Natural killer cell treated with Interleukin-12 subunit alpha and Interleukin-12 subunit beta and Interleukin-15 and Interleukin-18, amount 100 ng/mL, for 72 hours (primary cell): ENCODE measurements at regions not wholly inside any gene's neighbourhood (a gene's known extent, or its start where the extent isn't known, plus 50 kb on each side); places are given as distances from the start of the nearest gene placed in this dataset.

Experiments
- ATAC-seq, 2 donors: fragments of 150-1000 bp; cut with Tn5 transposase in 1 of 2; sonication (Bioruptor Pico), chemical (Tn5 transposase) in 1 of 2; 2 replicates each; pipeline ENCODE4 v1.10.0; 2021
- DNase-seq: peaks from one replicate; pipeline ENCODE4 v3.0.0; 2022; ENCODE audit warnings: low spot score
- H3K27ac Mint-ChIP-seq, 2 donors: 1 replicate in 1 of 2; 2 replicates in 1 of 2; pipeline ENCODE4 v1.8.0; 2022; ENCODE audit warnings: mixed read lengths in 2 of 2, mild to moderate bottlenecking in 1 of 2, moderate library complexity in 1 of 2
- H3K27me3 Mint-ChIP-seq, 2 donors: 1 replicate in 1 of 2; 2 replicates in 1 of 2; pipeline ENCODE4 v1.8.0; 2022; ENCODE audit warnings: mixed read lengths in 2 of 2
- H3K36me3 Mint-ChIP-seq: one replicate; pipeline ENCODE4 v1.8.0; 2022; ENCODE audit warnings: mixed read lengths
- H3K4me1 Mint-ChIP-seq, 2 donors: 1 replicate in 1 of 2; 2 replicates in 1 of 2; pipeline ENCODE4 v1.8.0; 2022; ENCODE audit warnings: low read depth in 2 of 2, mixed read lengths in 2 of 2, mild to moderate bottlenecking in 1 of 2
- H3K4me3 Mint-ChIP-seq: one replicate; pipeline ENCODE4 v1.8.0; 2022; ENCODE audit warnings: mixed read lengths
- H3K9me3 Mint-ChIP-seq: 2 replicates; pipeline ENCODE4 v1.8.0; 2022; ENCODE audit warnings: mixed read lengths

DNA sequence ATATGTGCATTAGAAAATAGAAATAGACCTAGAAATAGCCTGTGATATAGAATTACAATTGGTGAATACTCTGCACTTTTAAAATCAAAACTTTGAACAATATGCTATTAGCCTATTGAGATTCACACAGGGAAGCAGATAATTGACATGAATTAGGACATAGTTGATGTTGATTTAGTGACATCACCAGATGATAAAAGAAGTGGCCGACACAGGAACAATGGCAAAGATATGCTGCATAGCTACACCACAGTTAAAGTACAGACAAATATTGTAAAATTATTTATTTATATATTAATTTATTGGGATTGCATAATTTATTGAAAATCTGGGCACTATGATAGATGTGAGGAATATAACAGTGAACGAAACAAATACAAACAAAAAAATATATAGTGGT lies 261.5 kb upstream of the CCNH start:
- H3K27ac Mint-ChIP-seq = no peak overlapping the region
- DNase-seq (no peak), ATAC-seq (no peak)
- peaks cover 7% of the 10 kb centered on the region for H3K9me3 Mint-ChIP-seq
- H3K4me1 Mint-ChIP-seq = no peaks in the 10 kb centered on the region
- no peaks in the 10 kb centered on the region for H3K27me3 Mint-ChIP-seq
- H3K36me3 Mint-ChIP-seq = no peaks in the 10 kb centered on the region
- H3K4me3 Mint-ChIP-seq = no peak overlapping the region

DNA sequence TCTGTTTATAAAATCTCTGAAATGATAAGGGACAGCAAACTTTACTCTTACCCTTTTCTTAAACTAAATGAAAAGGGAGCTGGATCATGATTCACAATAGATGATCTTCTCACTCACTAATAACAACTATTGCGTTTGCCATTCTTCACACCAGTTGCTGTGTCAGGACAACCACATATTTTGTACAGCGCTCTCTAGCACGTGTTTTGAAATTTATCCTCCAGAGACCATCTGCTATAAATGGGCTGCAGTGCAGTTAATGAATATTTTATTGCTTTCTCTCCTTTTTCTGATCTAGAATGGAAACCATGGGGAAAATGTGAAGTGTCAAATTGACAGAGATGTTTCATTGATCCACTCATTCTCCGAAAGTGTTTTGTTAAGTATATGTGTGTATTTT lies 258.4 kb upstream of the CCNH start:
- no peak overlapping the region for H3K27ac Mint-ChIP-seq
- no peak overlapping the region for H3K4me3 Mint-ChIP-seq
- H3K9me3 Mint-ChIP-seq = peaks cover 7% of the 10 kb centered on the region
- H3K36me3 Mint-ChIP-seq = no peaks in the 10 kb centered on the region
- ATAC-seq (no peak), DNase-seq (no peak)
- H3K27me3 Mint-ChIP-seq = no peaks in the 10 kb centered on the region
- no peaks in the 10 kb centered on the region for H3K4me1 Mint-ChIP-seq

GRCh38 chr5:87665166-87665565 lies 252.4 kb upstream of the CCNH start:
- Mint-ChIP-seq H3K27me3 (no peaks in the 10 kb centered on the region), H3K36me3 (no peaks in the 10 kb centered on the region), H3K9me3 (no peaks in the 10 kb centered on the region), H3K27ac (no peak overlapping the region), H3K4me1 (no peaks in the 10 kb centered on the region), H3K4me3 (no peak overlapping the region)
- DNase-seq = no peak
- ATAC-seq = no peak

DNA sequence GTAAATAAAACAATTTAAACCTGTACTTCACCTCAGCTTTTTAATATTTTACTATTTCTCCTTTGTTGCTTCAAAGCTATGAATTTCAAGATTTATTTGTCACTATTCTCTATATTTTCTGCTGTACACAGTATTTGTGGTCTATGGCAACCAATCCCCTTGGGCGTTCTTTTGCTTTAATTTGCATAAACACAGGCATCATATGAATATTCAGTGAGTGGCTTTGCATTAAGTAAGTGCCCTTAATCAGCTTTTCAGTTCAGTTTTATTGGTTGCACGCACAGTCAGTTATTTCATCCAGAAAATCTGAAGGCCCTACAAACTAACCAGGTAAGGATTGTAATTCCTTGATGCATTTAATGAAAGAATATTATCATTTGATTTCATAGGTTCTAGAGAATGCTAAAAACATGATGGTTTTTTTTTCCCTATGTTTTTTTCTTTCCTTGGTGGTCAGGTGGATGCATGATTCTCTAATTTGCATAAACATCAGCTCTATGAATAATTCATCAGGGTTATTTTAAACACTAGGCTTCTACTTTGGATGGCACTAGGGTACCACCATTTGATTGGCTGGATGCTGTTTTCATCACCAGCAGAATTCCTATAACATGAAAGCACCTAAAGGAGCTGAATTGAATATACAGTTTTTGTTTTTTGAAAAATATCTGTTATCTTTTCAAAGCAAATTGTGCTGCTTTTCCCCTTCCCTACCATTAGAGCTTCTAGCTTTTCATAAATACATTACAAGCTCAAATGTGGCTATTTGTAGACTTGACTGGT lies 249.2 kb upstream of the CCNH start:
- no peak overlapping the region for H3K4me3 Mint-ChIP-seq
- H3K27me3 Mint-ChIP-seq = no peaks in the 10 kb centered on the region
- ATAC-seq = no peak
- H3K36me3 Mint-ChIP-seq = no peaks in the 10 kb centered on the region
- no peak for DNase-seq
- H3K27ac Mint-ChIP-seq = no peak overlapping the region
- no peaks in the 10 kb centered on the region for H3K4me1 Mint-ChIP-seq
- H3K9me3 Mint-ChIP-seq = no peaks in the 10 kb centered on the region

DNA sequence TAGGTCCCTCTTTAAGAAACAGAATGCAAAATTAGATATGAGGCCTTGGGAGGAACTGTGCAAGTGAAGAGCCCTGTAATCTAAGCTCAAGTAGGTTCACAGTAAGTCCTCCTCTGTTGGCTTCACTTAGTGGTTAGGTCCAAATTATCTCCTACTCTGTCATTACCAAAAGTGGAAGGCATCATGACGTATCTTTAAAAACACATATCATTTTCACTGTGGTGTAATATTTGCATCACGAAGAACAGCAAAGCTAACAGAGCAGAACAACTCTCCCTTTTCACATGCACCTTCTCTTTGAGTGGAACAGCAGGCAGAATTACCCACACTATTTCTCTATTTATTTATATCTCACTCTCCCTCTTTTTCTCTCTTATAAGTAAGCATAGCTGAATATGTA lies 240.5 kb upstream of the CCNH start:
- Mint-ChIP-seq H3K4me1 (no peaks in the 10 kb centered on the region), H3K27me3 (no peaks in the 10 kb centered on the region), H3K4me3 (no peak overlapping the region), H3K36me3 (no peaks in the 10 kb centered on the region), H3K27ac (no peak overlapping the region), H3K9me3 (no peaks in the 10 kb centered on the region)
- DNase-seq = no peak
- no peak for ATAC-seq

DNA sequence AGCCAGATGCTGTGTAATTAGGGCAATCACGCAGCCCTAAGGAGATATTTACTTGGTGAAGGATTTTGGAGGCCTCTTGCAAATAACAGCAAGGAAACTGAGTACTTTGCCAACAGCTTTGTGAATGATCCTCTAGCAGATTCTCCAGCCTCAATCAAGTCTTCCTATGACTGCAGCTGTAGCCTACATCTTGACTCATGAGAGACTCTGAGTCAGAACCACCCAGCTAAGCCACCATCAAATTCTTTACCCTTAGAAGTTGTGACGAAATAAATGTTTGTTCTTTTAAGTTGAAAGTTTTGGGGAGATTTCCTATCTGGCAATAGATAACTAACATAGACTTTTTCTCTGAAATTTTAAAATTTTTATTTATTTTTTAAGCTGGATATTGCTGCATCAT lies 237.6 kb upstream of the CCNH start:
- Mint-ChIP-seq H3K9me3 (no peaks in the 10 kb centered on the region), H3K4me1 (no peaks in the 10 kb centered on the region), H3K27ac (no peak overlapping the region), H3K27me3 (no peaks in the 10 kb centered on the region), H3K36me3 (no peaks in the 10 kb centered on the region), H3K4me3 (no peak overlapping the region)
- ATAC-seq = no peak
- no peak for DNase-seq

DNA sequence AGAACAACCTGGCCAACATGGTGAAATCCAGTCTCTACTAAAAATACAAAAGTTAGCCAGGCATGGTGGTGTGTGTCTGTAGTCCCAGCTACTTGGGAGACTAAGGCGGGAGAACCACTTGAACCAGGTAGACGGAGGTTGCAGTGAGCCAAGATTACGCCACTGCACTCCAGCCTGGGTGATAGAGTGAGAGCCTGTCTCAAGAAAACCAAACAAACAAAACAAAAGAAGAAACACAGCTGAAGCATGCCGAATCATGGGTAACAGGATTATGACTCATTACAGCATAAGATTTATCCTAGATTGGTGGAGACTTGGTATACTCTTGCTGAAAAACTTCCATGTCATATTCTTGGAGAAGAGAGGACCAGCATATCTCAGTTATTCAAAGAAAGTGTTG lies 236.7 kb upstream of the CCNH start:
- Mint-ChIP-seq H3K27ac (no peak overlapping the region), H3K4me1 (no peaks in the 10 kb centered on the region), H3K4me3 (no peak overlapping the region), H3K27me3 (no peaks in the 10 kb centered on the region), H3K9me3 (no peaks in the 10 kb centered on the region), H3K36me3 (no peaks in the 10 kb centered on the region)
- DNase-seq (no peak), ATAC-seq (no peak)

- DNase-seq (no peak), ATAC-seq (no peak)
- no peak overlapping the region for H3K4me3 Mint-ChIP-seq
- H3K4me1 Mint-ChIP-seq = no peaks in the 10 kb centered on the region
- H3K27me3 Mint-ChIP-seq = no peaks in the 10 kb centered on the region
- no peak overlapping the region for H3K27ac Mint-ChIP-seq
- peaks cover 3% of the 10 kb centered on the region for H3K9me3 Mint-ChIP-seq
- no peaks in the 10 kb centered on the region for H3K36me3 Mint-ChIP-seq
Measured at GRCh38 chr5:87645224-87645623, 232.5 kb upstream of the CCNH start.

- no peaks in the 10 kb centered on the region for H3K36me3 Mint-ChIP-seq
- ATAC-seq = no peak
- no peaks in the 10 kb centered on the region for H3K27me3 Mint-ChIP-seq
- peaks cover 3% of the 10 kb centered on the region for H3K9me3 Mint-ChIP-seq
- no peak for DNase-seq
- no peaks in the 10 kb centered on the region for H3K4me1 Mint-ChIP-seq
- H3K27ac Mint-ChIP-seq = no peak overlapping the region
- no peak overlapping the region for H3K4me3 Mint-ChIP-seq
Measured at GRCh38 chr5:87640902-87641301, 228.2 kb upstream of the CCNH start.

- H3K27me3 Mint-ChIP-seq = no peaks in the 10 kb centered on the region
- DNase-seq = no peak
- no peak overlapping the region for H3K4me3 Mint-ChIP-seq
- H3K36me3 Mint-ChIP-seq = no peaks in the 10 kb centered on the region
- no peaks in the 10 kb centered on the region for H3K4me1 Mint-ChIP-seq
- ATAC-seq = no peak
- no peak overlapping the region for H3K27ac Mint-ChIP-seq
- peaks cover 5% of the 10 kb centered on the region for H3K9me3 Mint-ChIP-seq
Measured at GRCh38 chr5:87627363-87627762, 214.6 kb upstream of the CCNH start.

- no peaks in the 10 kb centered on the region for H3K27me3 Mint-ChIP-seq
- no peak overlapping the region for H3K27ac Mint-ChIP-seq
Measured at GRCh38 chr5:87608385-87608784, 195.7 kb upstream of the CCNH start.

DNA sequence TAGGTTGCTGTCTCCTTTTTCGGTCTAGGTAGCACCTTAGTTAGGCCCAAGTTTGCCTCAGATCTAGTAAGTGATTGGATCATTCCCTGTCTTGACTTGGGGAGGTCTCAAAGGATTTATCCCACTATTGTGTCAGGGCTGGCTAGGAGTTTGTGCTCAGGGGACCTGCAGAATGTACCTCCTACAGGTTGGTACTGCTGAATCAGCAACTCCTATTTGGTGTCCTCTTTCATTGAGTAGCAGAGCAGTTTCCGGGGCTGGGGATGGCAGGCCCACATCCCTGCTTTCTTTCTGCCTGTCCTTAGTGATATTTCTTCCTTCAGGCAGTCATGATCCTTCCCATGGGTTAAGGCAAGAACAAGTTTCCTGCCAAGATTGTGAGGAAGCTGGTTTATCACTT lies 192.9 kb upstream of the CCNH start:
- Mint-ChIP-seq H3K36me3 (no peaks in the 10 kb centered on the region), H3K27ac (no peak overlapping the region), H3K27me3 (no peaks in the 10 kb centered on the region), H3K4me1 (no peaks in the 10 kb centered on the region), H3K4me3 (no peak overlapping the region), H3K9me3 (peaks cover 3% of the 10 kb centered on the region)
- DNase-seq (no peak), ATAC-seq (no peak)

More at GRCh38 chr5:87608385-87608784, 195.7 kb upstream of the CCNH start:
- H3K4me1 Mint-ChIP-seq = no peaks in the 10 kb centered on the region
- DNase-seq = no peak
- H3K4me3 Mint-ChIP-seq = no peak overlapping the region
- no peak for ATAC-seq
- no peaks in the 10 kb centered on the region for H3K36me3 Mint-ChIP-seq
- H3K9me3 Mint-ChIP-seq = peaks cover 6% of the 10 kb centered on the region

GRCh38 chr5:87599778-87600177 lies 187.0 kb upstream of the CCNH start:
- no peak overlapping the region for H3K27ac Mint-ChIP-seq
- H3K4me3 Mint-ChIP-seq = no peak overlapping the region
- H3K27me3 Mint-ChIP-seq = no peaks in the 10 kb centered on the region
- ATAC-seq (no peak), DNase-seq (no peak)
- H3K9me3 Mint-ChIP-seq = peaks cover 11% of the 10 kb centered on the region
- no peaks in the 10 kb centered on the region for H3K36me3 Mint-ChIP-seq
- H3K4me1 Mint-ChIP-seq = no peaks in the 10 kb centered on the region

DNA sequence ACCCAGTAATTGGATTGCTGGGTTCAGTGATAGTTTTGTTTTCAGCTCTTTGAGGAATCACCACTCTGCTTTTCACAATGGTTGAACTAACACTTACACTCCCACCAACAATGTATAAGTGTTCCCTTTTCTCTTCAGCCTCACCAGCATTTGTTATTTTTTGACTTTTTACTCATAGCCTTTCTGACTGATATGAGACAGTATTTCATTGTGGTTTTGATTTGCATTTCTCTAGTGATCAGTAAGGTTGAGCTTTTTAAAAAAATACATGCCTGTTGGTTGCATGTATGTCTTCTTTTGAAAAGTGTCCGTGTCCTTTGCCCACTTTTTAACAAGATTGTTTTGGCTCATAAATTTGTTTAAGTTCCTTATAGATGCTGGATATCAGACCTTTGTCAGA lies 185.7 kb upstream of the CCNH start:
- ATAC-seq (no peak), DNase-seq (no peak)
- Mint-ChIP-seq H3K9me3 (peaks cover 11% of the 10 kb centered on the region), H3K4me1 (no peaks in the 10 kb centered on the region), H3K27me3 (no peaks in the 10 kb centered on the region), H3K27ac (no peak overlapping the region), H3K4me3 (no peak overlapping the region), H3K36me3 (no peaks in the 10 kb centered on the region)

GRCh38 chr5:87594566-87594965 lies 181.8 kb upstream of the CCNH start:
- peaks cover 5% of the 10 kb centered on the region for H3K9me3 Mint-ChIP-seq
- no peaks in the 10 kb centered on the region for H3K27me3 Mint-ChIP-seq
- H3K27ac Mint-ChIP-seq = no peak overlapping the region
- no peak overlapping the region for H3K4me3 Mint-ChIP-seq
- no peaks in the 10 kb centered on the region for H3K36me3 Mint-ChIP-seq
- no peak for ATAC-seq
- DNase-seq = no peak
- no peaks in the 10 kb centered on the region for H3K4me1 Mint-ChIP-seq
